ENCODE measurements at regions not wholly inside any gene's neighbourhood (a gene's known extent, or its start where the extent isn't known, plus 50 kb on each side); places are given as distances from the start of the nearest gene placed in this dataset.
A peak's percentile ranks its signal among the peaks of the same experiment; 100 is the strongest.
"Not testable (repeated sequence)": the region's sequence is repeated elsewhere in the genome, so short reads cannot be mapped to it uniquely, and the experiment has no call there.

DNA sequence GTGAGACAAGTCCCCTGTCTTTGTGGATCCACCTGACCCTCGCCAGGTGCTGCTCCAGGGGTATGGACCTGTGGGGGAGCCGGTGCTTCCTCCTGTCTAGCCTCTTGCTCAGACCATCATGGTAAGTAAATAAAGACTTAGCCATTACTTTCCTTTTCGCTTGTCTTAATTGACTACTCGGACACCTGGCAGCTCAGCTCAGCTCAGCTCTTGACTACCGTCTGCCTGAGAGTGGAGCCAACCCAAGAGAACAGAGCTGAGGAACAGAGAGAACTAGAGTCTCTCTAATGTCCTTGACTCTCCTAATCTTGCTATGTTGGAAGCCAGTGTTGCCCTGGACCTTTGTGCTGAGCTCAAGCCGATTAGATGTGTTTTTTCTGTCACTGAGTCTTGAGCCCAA lies 170.3 kb upstream of the CXCR4 start:
- DNase-seq (ENCODE audit: low spot score) (no peak), FAIRE-seq (no peak)

DNA sequence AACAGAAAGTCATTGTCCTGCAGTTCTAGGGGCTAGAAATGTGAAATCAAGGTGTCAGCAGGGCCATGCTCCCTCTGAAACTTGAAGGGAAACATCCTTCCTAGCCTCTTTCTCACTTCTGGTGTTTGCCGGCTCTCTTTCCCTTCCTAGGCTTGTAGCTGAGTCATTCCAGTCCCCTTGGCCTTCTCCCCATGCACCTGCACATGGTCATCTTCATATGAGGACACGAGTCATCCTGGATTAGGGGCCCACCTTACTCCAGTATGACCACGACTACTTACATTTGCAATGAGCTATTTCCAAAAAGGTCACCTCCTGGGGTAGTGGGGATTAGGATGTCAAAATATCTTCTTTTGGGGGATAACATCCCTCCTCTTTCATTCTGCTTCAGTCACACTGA lies 168.5 kb upstream of the CXCR4 start:
- FAIRE-seq (no peak), DNase-seq (ENCODE audit: low spot score) (no peak)

DNA sequence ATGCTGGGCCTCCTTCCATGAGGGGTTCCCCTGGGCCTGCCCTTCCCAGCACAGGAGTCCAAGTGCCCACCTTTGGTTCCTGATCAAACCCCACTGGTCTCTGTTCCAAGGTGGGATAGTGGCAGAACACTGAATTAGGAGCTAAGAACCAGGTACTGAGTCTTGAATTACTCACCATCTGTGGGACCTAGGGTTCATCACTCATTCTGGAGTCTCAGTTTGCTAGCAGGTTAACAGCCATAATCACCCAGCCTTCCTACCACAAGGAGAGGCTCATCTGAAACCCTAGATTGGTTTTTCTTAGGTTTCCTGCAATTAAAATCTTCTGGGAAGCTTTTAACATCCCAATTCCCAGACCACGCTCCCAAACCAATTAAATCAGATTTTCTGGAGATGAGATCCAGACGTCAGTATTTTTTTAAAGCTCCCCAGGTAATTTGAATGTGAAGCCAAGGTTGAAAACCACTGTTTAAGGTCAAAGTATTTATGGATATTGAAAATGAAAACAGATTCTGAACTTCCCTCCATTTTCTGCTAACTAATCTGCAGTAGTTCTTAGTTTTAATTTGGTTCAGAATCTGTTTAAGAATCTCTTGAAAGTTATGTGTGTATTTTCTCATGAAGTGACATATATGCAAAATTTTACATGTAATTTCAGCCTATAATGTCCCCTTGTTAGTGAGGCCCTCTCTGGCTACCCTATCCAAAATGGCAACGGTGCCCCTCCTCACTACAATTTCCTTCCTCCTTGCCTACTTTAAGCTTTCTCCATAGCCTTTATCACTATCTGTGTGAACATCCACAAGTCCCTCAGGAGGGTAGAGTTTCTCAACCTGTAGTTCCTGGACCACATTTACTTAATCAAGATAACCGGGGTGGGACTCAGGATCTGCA lies 166.5 kb upstream of the CXCR4 start:
- FAIRE-seq, result no peak

DNA sequence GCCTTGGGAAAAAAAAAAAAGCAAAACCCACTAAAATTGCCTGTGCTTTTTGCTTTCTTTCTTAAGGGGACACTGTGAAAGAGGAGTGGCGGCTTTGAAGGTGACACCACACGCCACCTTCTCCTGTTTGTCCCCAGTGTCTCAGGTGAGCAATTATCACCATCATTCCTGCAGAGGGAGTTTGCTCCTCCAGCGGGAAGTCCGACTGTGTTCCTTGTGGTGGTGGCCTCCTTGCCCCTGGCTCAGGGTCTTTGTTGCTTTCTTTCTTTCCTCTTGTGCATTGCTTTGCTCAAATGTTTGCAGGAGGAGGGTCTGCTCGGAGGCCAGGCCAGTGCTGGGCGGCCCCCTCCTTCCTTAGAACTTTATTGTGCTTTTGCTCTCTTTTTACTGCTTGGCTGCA lies 164.3 kb upstream of the CXCR4 start:
- no peak for FAIRE-seq
- no peak for DNase-seq (ENCODE audit: low spot score)

More for the DNA sequence above, 166.5 kb upstream of the CXCR4 start:
- no peak for DNase-seq (ENCODE audit: low spot score)

DNA sequence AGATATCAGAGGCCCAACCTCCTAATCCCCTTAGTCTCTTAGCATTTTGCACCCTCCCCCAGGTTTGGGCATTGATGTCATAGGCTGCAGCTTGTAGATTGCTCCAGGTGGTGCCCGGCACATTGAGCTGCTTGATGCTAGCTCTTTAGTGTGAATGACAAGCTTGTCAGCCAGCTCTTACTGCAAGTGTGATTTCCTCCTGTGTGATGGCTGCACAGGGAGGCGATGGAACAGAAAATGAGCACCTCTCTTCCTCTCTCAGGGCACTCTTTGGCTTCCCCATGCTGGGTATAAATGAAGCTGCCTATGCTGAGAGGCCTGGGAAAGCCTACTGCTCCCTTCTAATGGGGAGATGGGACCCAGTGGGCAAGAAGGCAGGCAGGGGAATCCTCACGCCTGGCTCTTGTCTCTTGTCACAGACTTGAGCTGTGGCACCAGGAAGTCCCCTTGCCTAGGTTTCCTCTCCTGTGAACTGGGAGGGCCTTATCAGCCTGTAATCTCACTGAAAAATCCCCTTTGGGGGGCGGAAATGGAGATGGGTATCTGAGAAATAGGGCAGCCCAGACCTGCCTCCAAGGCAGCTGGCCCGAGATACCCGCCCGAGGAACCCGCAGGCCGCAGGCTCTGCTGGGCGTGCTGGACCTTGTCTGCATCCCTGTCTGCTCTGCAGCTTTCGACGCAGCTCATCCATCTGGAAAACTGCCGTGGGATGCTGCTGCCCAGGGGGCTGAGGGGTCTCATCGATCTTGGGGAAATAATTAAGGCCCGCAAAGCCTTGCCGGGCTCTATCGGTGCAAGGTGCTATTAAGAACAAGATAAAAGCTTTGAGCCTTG lies 163.5 kb upstream of the CXCR4 start:
- FAIRE-seq (no peak), DNase-seq (ENCODE audit: low spot score) (no peak)

DNA sequence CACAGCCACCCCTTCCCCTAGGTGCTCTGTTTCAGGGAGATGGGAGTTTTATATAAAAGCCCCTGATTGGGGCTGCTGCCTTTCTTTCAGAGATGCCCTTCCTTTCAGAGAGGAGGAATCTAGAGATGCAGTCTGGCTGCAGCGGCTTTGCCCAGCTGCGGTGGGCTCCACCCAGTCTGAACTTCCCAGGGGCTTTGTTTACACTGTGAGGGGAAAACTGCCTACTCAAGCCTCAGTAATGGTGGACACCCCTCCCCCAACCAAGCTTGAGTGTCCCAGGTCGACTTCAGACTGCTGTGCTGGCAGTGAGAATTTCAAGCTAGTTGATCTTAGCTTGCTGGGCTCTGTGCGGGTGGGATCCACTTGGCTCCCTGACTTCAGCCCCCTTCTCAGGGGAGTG lies 148.4 kb upstream of the CXCR4 start:
- FAIRE-seq; DNase-seq (ENCODE audit: low spot score): not testable (repeated sequence)

DNA sequence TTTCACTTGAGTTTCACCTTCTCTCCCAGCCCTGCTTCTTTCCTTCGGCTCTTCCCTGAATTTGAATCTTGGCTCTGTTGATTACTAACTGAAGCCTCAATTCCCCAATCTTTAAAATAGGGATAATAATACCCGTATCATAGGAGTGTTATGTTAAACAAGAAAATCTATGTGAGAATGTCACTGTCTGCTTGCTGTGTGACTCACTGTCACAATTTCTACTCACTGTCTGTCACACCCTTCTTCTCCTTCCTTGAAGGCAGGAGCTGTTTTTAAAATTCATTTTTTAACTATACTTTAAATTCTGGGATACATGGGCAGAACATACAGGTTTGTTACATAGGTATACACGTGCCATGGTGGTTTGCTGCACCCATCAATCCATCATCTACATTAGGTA lies 141.6 kb upstream of the CXCR4 start:
- DNase-seq (ENCODE audit: low spot score), result no peak
- no peak for FAIRE-seq

DNA sequence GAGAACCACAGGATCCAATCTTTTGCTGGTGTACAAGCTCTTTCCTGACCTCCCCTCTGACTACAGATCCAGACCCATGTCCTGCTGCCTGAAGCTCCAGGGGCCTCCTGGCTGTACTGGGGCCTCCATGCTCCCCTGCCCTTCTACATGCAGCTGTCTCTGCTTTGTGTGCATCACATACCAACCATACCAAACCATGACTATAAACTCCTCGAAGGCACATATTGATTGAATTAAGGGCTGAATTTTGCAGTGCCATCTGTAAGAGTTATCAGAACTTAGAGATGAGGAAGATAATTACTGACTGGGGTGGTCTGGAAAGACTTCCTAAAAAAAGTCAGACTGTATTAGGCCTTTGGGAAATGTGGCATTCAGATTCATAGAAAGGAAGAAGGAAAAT lies 139.9 kb upstream of the CXCR4 start:
- no peak for FAIRE-seq
- no peak for DNase-seq (ENCODE audit: low spot score)

DNA sequence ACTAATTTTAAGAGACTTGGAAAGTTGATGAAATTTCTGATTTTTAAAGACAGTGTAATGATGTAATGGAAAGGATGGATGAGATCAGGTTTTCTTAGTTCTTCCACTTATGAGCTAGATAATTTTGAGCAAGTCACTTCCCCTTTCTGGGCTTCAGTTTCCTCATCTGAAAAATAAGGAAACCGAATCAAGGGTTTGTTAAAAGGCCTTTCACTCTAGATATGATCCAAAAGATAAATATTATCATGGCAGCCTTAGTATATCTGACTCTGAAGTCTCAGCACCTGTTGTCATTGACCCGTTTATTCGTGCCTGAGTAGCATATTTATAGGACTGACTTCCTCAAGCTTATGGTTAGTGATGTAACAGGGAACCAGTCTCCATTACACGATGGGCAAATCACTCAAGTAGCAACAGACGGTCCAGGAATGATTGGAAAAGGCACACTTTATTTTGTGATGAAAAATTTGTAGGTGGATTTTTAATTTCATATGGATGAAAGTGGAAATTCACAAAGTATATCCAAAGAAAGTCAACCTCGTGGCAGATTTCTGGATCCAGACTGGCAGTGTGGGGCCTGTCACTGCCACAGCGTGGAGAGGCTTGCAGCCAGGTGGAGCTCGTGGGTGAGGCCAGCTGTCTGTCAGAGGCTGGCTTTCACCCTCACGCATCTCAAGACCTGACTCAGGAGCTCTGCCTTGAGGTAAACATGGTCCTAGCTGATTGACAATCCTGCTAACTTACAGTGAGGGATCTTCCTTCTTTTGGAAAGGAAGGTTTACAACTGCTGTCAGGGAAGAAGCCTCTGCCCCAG lies 137.9 kb upstream of the CXCR4 start:
- FAIRE-seq, result no peak
- DNase-seq (ENCODE audit: low spot score), result no peak

DNA sequence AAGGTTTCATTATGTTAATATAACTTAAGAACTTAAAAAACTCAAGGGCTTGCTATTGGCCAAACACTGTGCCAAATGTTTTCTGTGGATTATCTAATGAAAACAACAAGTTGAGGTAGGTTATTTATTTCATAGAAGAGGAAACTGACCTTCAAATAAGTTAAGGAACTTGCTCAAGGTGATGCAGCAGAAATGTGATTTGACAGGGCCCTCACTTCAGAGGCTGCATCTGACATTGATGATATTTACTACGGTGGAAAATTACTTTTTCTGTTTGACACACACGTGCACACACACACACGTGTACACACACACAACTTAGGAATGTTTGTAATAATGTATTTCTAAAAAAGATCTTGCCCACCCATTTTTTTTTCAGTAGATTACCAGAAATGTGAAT lies 137.2 kb upstream of the CXCR4 start:
- DNase-seq (ENCODE audit: low spot score), result no peak
- FAIRE-seq, result no peak

DNA sequence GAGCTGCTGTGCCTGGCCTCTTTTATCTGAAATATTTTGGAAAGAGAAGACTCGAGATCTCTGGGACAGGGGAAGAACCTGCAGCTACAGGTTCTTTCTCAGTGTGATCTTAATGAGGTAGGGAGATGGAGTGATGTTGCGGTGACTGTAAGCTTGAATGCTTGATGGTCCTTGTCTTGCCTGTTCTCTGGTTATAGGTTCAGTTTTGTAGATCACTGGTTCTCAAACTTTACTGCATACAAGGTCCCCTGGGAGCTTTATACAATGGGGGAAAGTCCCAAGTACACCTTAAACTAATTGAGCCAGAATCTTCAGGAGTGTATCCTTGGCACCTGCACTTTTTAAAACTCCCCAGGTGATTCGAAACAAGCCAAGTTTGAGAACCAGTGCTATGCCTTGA lies 136.7 kb upstream of the CXCR4 start:
- FAIRE-seq (no peak), DNase-seq (ENCODE audit: low spot score) (no peak)

DNA sequence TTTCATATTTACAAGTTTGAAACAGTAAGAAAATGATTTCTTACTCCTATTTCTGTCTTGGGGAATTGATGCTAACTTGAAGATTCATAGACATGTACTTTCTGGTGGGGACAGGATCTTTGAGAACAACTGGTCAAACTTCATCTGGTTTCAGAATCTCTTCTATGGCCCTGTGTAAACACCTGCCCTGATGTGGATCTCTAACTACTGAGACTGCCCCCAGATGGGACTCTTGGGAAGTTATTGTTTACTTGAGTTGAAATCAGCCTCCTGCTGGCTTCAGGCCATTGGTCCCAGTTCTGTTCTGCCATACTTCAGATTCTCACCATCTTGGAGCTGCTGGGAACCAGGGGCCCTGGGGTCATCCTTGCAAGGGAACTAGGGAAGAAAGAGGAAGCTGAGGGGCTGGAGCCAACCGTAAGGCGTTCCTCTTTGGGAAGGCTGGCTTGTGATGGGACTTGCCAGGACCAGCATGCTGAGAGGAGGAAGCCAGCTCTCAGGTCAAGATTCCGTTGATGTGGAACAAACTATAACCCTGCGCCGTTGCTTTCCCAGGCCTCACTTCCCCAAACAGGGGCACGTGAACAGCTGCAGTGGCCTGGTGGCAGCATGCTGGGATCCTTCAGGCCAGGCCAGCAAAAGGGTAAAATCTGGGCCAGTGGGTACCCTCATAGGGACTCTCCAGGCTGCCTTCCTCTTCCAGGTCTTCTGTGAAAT lies 135.5 kb upstream of the CXCR4 start:
- FAIRE-seq, result no peak
- DNase-seq (ENCODE audit: low spot score), result no peak

DNA sequence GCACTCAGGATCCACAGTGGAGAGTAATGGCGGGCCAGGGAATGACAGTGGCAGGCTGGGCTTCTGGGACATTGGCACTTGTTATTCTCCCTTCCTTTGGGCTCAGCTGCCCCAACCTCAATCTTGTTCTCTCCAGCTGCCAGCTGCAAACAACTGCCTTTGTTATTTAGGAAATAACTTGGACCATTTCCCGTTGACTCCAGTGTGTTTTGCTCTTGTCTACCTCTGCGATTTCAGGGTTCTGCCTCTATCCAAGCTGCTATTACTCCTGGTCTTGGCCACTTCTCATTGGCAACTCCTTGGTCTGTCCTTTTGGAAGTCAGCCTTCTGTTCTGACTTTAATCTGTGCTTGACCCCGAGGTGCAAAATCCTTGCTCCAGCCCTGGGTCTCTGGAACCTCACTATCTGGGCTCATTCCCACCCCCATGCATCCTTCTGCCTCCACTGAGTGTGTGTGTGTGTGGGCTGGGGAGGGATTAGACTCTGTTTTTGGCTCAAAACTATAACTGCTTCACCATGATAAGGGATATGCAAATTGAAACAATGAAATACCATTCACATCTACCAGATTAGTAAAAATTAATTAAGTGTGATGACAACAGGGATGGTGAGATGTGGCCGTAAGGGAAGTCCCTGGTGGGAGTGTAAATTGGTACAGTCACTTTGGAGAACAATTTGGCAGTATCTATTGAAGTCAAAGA lies 134.1 kb upstream of the CXCR4 start:
- DNase-seq (ENCODE audit: low spot score) (no peak), FAIRE-seq (no peak)

DNA sequence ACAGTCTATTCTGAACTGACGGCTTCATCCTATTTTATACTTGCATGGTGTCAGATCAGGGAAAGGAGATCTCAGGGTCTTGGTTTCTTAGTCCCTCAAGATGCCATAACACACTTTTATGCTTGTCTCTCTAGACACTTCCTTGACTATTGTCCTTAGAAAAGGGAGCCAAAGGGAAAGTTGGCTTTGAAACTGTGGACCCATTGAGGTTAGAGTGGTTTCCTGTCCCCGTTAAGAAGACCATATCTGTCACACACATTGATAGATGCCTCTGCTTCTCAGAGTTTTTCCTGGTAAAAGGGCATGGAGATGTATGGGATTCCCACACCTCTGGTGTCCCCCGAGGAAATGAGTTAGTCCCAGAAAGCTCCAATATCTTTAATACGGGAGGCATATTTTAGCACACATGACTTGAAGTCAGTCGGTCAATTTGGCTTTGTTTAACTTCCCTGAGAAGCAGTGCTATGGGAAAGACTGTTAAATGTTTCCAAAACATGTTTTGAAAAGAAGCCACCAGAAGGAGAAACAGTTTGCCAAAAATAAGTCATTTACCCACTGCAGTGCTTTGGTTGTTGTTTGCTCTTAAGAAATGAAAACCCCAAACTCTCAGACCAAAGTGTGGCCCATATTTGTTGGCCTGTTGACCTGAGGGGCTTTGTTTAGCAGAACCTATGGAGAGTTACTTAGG lies 133.4 kb upstream of the CXCR4 start:
- FAIRE-seq (no peak), DNase-seq (ENCODE audit: low spot score) (no peak)

DNA sequence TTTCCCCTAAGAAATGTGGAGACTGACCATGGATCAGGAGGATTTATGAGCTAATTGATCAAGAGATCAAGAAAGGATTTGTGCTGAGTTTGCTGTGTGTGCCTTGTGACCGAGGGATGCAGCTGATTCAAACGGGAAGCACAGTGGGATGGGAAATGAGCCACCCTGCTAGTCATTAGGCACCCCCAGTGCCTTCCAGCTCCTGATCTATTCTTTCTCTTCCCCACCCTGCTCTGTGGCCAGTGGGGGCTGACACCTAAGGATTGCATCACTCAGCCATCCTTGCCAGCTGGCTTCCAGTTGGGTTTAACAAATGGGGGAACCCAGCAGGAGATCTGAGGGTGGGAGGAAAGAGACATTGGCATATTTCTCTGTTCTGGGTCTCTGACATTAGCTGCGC lies 132.2 kb upstream of the CXCR4 start:
- DNase-seq (ENCODE audit: low spot score), result no peak

DNA sequence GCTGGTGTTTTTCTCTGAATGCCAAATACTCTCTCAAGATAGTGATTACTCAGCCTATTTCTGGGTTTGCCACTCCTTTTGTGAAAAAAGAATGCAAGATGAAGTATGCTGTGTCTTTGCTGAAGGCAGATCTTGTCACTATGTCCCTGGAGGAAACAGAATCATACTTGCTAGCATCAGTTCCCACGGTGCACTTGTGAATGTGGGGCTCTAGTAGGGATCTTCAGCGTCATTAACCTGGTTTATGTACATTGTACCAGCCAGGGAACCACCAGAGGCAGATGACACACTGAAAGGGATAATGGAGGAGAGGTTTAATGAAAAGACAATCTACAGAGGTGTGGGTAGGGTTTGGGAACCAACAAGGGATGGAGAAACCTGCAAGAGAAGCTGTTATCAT lies 131.0 kb upstream of the CXCR4 start:
- no peak for FAIRE-seq
- DNase-seq (ENCODE audit: low spot score), result no peak

More for the DNA sequence above, 132.2 kb upstream of the CXCR4 start:
- FAIRE-seq, result no peak

DNA sequence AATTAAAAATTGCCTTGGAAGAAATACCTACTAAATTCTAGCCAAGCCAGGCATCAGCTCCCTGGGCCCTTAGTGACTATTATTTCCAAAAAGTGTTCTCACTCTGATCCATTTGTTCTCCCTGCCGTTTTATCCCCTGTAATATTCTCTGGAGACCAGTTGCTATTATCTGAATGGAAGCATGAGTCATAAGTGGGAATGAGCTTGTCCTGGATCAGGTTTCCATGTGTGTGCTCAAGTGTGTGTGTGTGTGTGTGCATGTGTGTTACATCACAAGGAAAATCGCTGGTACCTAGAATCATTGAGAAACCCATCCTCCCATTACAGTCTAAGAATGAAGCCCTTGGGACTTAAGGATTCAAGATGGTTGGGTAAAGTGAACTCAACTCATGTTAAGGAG lies 130.3 kb upstream of the CXCR4 start:
- DNase-seq (ENCODE audit: low spot score) (peak; percentile 55), FAIRE-seq (no peak)

DNA sequence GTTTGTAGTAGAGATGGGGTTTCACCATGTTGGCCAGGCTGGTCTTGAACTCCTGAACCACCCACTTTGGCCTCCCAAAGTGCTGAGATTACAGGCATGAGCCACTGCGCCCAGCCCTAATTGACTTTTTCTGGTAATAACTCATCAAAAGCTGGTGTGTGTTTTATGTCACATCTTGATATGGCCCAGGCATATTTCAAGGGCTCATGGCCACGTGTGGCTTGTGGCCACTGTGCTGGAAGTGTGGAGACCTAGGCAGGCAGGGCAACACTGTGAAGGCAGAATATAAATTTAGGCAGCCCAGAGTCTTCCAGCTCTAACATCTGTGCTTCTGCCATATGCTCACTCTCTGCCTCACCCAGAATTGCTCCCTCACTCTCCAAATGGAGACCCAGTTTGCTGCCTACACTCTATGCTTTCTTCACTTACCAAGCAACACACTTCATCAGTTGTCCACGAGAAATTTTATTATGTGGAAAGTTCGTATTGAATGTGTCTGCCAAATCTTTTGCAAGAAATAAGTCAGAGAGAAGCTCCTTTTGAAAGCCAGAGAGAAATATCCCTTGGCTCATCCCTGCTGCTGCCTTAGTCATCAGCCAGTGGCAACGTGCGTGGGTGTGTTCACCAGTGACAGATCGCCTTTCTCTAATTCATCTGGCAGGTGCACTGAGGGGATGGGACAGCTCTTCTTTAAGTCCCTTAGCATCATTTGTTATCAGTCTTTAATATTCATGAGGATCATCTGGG lies 129.4 kb upstream of the CXCR4 start:
- FAIRE-seq (no peak), DNase-seq (ENCODE audit: low spot score) (peak; percentile 41)

DNA sequence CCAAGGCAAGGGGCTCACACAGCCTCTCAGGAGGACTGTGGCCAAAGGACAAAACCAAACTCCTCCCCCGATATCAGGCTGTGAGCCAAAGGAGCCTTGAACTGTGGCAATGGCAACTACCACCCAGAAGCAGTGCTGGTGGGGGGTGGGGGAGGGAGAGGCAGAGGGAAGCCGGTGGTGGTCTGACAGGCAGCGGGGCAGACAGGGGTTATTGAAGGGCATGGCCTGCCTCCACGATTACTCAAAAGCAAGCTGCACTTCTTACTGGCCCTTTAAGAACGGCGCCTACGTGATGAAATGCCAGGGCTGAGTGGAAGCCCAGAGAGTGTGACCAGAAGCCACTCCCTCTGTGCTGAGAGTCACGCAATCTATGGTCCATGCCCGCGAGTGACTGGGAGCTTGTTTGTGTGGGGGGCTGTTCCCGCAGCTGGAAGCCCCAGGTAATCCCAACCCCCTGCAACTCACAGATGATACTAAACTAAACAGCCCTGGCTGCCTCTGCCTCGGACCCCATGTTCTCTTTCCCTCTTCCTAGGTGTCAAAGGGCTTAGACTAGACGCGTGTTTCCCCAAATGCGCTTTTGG lies 128.2 kb upstream of the CXCR4 start:
- FAIRE-seq (no peak), DNase-seq (ENCODE audit: low spot score) (peak; percentile 27)

All from urothelium cell line (cell line).